Frontal cortex (tissue), 3 donors: ENCODE measurements at regions not wholly inside any gene's neighbourhood (a gene's known extent, or its start where the extent isn't known, plus 50 kb on each side); places are given as distances from the start of the nearest gene placed in this dataset.
"Not testable (repeated sequence)": the region's sequence is repeated elsewhere in the genome, so short reads cannot be mapped to it uniquely, and the experiment has no call there.

Experiments
- DNase-seq, 2 donors: peaks; one replicate each; pipeline ENCODE4 v3.0.0; 2012; ENCODE audit warnings: low spot score in 2 of 2
- FAIRE-seq: peaks from 2 replicates; lab custom pipeline; 2012; peaks lifted over from hg19 to GRCh38; lab: Jason Lieb, UNC
- donor health status: control.
- donor health status: control.
- donor health status: control.

- DNase-seq (no peak), FAIRE-seq (no peak)
Observed at GRCh38 chr12:68387338-68387737, 55.2 kb upstream of the MDM1 start.

- DNase-seq (no peak), FAIRE-seq (no peak)
Observed at GRCh38 chr12:68389305-68389704, 57.1 kb upstream of the MDM1 start.

GRCh38 chr12:68391937-68392336 is 59.8 kb upstream of the MDM1 start:
- FAIRE-seq (no peak), DNase-seq (no peak)

GRCh38 chr12:68392376-68392775 is 60.2 kb upstream of the MDM1 start:
- DNase-seq = no peak
- FAIRE-seq = no peak

- FAIRE-seq = no peak
- no peak for DNase-seq
Observed at GRCh38 chr12:68393417-68393816, 61.3 kb upstream of the MDM1 start.

- DNase-seq = no peak
- no peak for FAIRE-seq
Observed at GRCh38 chr12:68397566-68398158, 65.5 kb upstream of the MDM1 start.

GRCh38 chr12:68398689-68399088 is 66.5 kb upstream of the MDM1 start:
- FAIRE-seq, DNase-seq: not testable (repeated sequence)

- FAIRE-seq (no peak), DNase-seq (no peak)
Observed at GRCh38 chr12:68400226-68400829, 68.2 kb upstream of the MDM1 start.

GRCh38 chr12:68402422-68402821 is 70.3 kb upstream of the MDM1 start:
- no peak for DNase-seq
- no peak for FAIRE-seq

GRCh38 chr12:68403296-68403695 is 71.1 kb upstream of the MDM1 start:
- FAIRE-seq = no peak
- DNase-seq = no peak

- FAIRE-seq = no peak
- no peak for DNase-seq
Observed at GRCh38 chr12:68403711-68404110, 71.5 kb upstream of the MDM1 start.

GRCh38 chr12:68405343-68405781 is 73.2 kb upstream of the MDM1 start:
- no peak for DNase-seq
- no peak for FAIRE-seq

GRCh38 chr12:68406134-68406576 is 74.0 kb upstream of the MDM1 start:
- DNase-seq (peak; percentile 9 to 40), FAIRE-seq (no peak)

GRCh38 chr12:68406911-68407310 is 74.7 kb upstream of the MDM1 start:
- DNase-seq = no peak
- no peak for FAIRE-seq

- DNase-seq (no peak), FAIRE-seq (no peak)
Observed at GRCh38 chr12:68410018-68410660, 78.0 kb upstream of the MDM1 start.

GRCh38 chr12:68411371-68411770 is 79.2 kb upstream of the MDM1 start:
- FAIRE-seq = no peak
- no peak for DNase-seq

- DNase-seq (no peak), FAIRE-seq (no peak)
Observed at GRCh38 chr12:68414988-68415387, 82.8 kb upstream of the MDM1 start.

GRCh38 chr12:68416350-68416749 is 84.2 kb upstream of the MDM1 start:
- FAIRE-seq = no peak
- DNase-seq = no peak

- FAIRE-seq = no peak
Observed at GRCh38 chr12:68416826-68417225, 84.7 kb upstream of the MDM1 start.

GRCh38 chr12:68418137-68418460 is 85.9 kb upstream of the MDM1 start:
- no peak for FAIRE-seq
- DNase-seq = no peak

More at GRCh38 chr12:68416826-68417225, 84.7 kb upstream of the MDM1 start:
- no peak for DNase-seq

- DNase-seq (peak in 1 of 2 donors; percentile 28), FAIRE-seq (no peak)
Observed at GRCh38 chr12:68420225-68421010, 88.3 kb upstream of the MDM1 start.
